GM23338 (cell line): ENCODE measurements at regions not wholly inside any gene's neighbourhood (a gene's known extent, or its start where the extent isn't known, plus 50 kb on each side); places are given as distances from the start of the nearest gene placed in this dataset.

Experiments used
- ATAC-seq: fragments of 200-7000 bp; cut with Tn5 transposase; 3 replicates; pipeline ENCODE4 v1.9.1; 2020
- DNase-seq: peaks from one replicate; pipeline ENCODE4 v3.0.0-alpha.2; 2015; ENCODE audit warnings: low spot score
- H2AFZ ChIP-seq: fragments of 200-600 bp; sonication (generic); 2 replicates; pipeline ENCODE4 v1.8.0; 2016; ENCODE audit warnings: antibody characterized with exemption, mild to moderate bottlenecking, moderate library complexity
- H3F3A ChIP-seq: fragments of 200-600 bp; sonication (generic); replicated peaks from 2 replicates; pipeline ENCODE4 v1.8.0; 2017; ENCODE audit warnings: antibody characterized with exemption, mixed run types, low read depth
- H3K27ac ChIP-seq: fragments of 200-600 bp; sonication (generic); 2 replicates; pipeline ENCODE4 v1.6.1; 2016; ENCODE audit warnings: low read depth
- H3K27me3 ChIP-seq: fragments of 200-600 bp; sonication (generic); 2 replicates; pipeline ENCODE4 v1.8.0; 2016; ENCODE audit warnings: mild to moderate bottlenecking, mixed run types, moderate library complexity; ENCODE audit not compliant: insufficient read depth
- H3K36me3 ChIP-seq: fragments of 200-600 bp; sonication (generic); 2 replicates; pipeline ENCODE4 v1.8.0; 2016; ENCODE audit warnings: mild to moderate bottlenecking; ENCODE audit not compliant: insufficient read depth
- H3K4me1 ChIP-seq: fragments of 200-600 bp; sonication (generic); 2 replicates; pipeline ENCODE4 v1.8.0; 2016; ENCODE audit warnings: mild to moderate bottlenecking, moderate library complexity; ENCODE audit not compliant: insufficient read depth
- H3K4me2 ChIP-seq: fragments of 200-600 bp; sonication (generic); 2 replicates; pipeline ENCODE4 v1.7.1; 2017; ENCODE audit warnings: mixed run types
- H3K4me3 ChIP-seq: fragments of 200-600 bp; sonication (generic); 2 replicates; pipeline ENCODE4 v1.6.1; 2016; ENCODE audit warnings: mixed run types
- H3K79me2 ChIP-seq: fragments of 200-600 bp; sonication (generic); replicated peaks from 2 replicates; pipeline ENCODE4 v1.8.0; 2017; ENCODE audit warnings: mild to moderate bottlenecking; ENCODE audit not compliant: insufficient read depth
- H3K9me2 ChIP-seq: fragments of 200-600 bp; sonication (generic); 2 replicates; pipeline ENCODE4 v1.8.0; 2017; ENCODE audit not compliant: insufficient read depth
- H4K20me1 ChIP-seq: fragments of 200-600 bp; sonication (generic); replicated peaks from 2 replicates; pipeline ENCODE4 v1.8.0; 2017; ENCODE audit warnings: mild to moderate bottlenecking; ENCODE audit not compliant: insufficient read depth
- H3K27ac Mint-ChIP-seq: 2 replicates; pipeline ENCODE4 v1.8.0; 2020; ENCODE audit warnings: inconsistent platforms, mild to moderate bottlenecking, moderate library complexity, mixed read lengths
- H3K27me3 Mint-ChIP-seq: 3 replicates; pipeline ENCODE4 v1.8.0; 2022; ENCODE audit warnings: low read depth, mild to moderate bottlenecking, moderate library complexity, mixed read lengths, inconsistent platforms; ENCODE audit not compliant: insufficient read depth, poor library complexity
- H3K36me3 Mint-ChIP-seq: 3 replicates; pipeline ENCODE4 v1.8.0; 2021; ENCODE audit warnings: low read depth, mild to moderate bottlenecking, inconsistent platforms, moderate library complexity, mixed read lengths
- H3K4me1 Mint-ChIP-seq: 3 replicates; pipeline ENCODE4 v1.8.0; 2020; ENCODE audit warnings: mild to moderate bottlenecking, inconsistent platforms, mixed read lengths
- H3K4me3 Mint-ChIP-seq: 3 replicates; pipeline ENCODE4 v1.8.0; 2021; ENCODE audit warnings: moderate library complexity, mild to moderate bottlenecking, inconsistent platforms, mixed read lengths
- H3K9me3 Mint-ChIP-seq: 3 replicates; pipeline ENCODE4 v1.8.0; 2020; ENCODE audit warnings: moderate library complexity, mild to moderate bottlenecking, inconsistent platforms, mixed read lengths
- CREB1 ChIP-seq: fragments of 250-450 bp; sonication (Bioruptor Pico); IDR thresholded peaks from 2 replicates; pipeline ENCODE4 v1.5.0; 2020; ENCODE audit warnings: low read depth, mild to moderate bottlenecking, moderate library complexity
- EZH2 ChIP-seq: fragments of 200-600 bp; sonication (generic); IDR thresholded peaks from one replicate; pipeline ENCODE4 v1.8.0; 2017; ENCODE audit warnings: antibody characterized with exemption, mild to moderate bottlenecking, low read depth; ENCODE audit not compliant: unreplicated experiment
- EZH2phosphoT487 ChIP-seq: fragments of 200-600 bp; sonication (generic); IDR thresholded peaks from one replicate; pipeline ENCODE4 v1.8.1; 2018; ENCODE audit warnings: antibody characterized with exemption; ENCODE audit not compliant: unreplicated experiment
- JUNB ChIP-seq: IDR thresholded peaks from one replicate; pipeline ENCODE4 v1.6.1; 2016; ENCODE audit warnings: antibody characterized with exemption; ENCODE audit not compliant: unreplicated experiment
- POLR2AphosphoS5 ChIP-seq: IDR thresholded peaks from 2 replicates; pipeline ENCODE4 v1.6.1; 2016; ENCODE audit warnings: antibody characterized with exemption, low read depth
- STAT1 ChIP-seq: IDR thresholded peaks from one replicate; pipeline ENCODE4 v1.6.1; 2016; ENCODE audit warnings: antibody characterized with exemption; ENCODE audit not compliant: unreplicated experiment
- ZNF114 ChIP-seq: fragments of 250-450 bp; sonication (Bioruptor Pico); IDR thresholded peaks from 2 replicates; pipeline ENCODE4 v1.5.0; 2020; ENCODE audit warnings: mild to moderate bottlenecking, moderate library complexity
- ZNF331 ChIP-seq: fragments of 250-450 bp; sonication (Bioruptor Pico); IDR thresholded peaks from 2 replicates; pipeline ENCODE4 v1.5.0; 2020; ENCODE audit warnings: low read depth, mild to moderate bottlenecking, moderate library complexity
- TF ChIP-seq, protein P1 (sequence below): fragments of 250-450 bp; sonication (Bioruptor Pico); IDR thresholded peaks from 2 replicates; pipeline ENCODE4 v1.5.0; 2020; ENCODE audit warnings: mild to moderate bottlenecking, moderate library complexity
- TF ChIP-seq, protein P2 (sequence below), 2 experiments: fragments of 200-600 bp in 1 of 2; sonication (generic) in 1 of 2; conservative IDR thresholded peaks; 2 replicates each; pipeline versions ENCODE4 v1.5.1 to v1.6.1; 2016 to 2017; ENCODE audit warnings: antibody characterized with exemption in 2 of 2, low read depth in 2 of 2, mild to moderate bottlenecking in 2 of 2, moderate library complexity in 1 of 2
- TF ChIP-seq, protein P3 (sequence below): IDR thresholded peaks from one replicate; pipeline ENCODE4 v1.6.1; 2018; ENCODE audit warnings: antibody characterized with exemption; ENCODE audit not compliant: unreplicated experiment

DNA sequence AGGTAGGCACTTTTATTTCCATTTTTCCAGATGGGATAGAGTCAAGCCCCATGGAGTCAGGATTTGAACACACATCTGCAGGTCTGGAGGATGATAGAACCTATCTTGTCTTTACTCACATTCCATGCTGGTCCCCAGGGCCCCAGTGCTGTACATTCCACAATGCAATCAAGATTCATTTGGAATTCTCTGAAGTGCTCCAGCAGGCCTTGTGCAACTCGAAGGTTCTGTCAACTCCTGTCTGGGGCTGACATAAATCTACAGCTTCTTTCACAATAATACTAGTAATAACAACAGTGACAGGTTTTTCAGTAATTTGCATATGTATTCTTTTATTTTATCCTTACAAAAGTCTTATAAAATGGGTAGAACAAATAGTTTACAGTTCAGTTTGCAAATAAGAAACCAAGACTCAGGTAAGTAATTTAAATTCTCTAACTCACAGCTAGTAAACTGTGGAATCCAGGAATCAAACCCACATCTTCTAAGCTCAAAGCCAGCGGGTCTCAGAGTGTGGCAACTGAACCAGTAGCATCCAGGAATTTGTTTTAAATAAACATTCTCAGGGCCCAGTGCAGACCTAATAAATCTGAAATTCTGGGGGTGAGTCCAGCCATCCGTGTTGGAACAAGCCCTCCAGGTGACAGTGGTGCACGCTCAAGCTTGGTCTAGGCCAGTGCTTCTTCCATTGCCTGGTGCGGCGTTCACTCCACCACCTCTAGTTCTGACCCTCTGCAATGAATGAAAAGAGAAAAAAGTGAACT, 137.0 kb upstream of the TNFAIP3 start (continued):
- TF ChIP-seq, protein P1, sequence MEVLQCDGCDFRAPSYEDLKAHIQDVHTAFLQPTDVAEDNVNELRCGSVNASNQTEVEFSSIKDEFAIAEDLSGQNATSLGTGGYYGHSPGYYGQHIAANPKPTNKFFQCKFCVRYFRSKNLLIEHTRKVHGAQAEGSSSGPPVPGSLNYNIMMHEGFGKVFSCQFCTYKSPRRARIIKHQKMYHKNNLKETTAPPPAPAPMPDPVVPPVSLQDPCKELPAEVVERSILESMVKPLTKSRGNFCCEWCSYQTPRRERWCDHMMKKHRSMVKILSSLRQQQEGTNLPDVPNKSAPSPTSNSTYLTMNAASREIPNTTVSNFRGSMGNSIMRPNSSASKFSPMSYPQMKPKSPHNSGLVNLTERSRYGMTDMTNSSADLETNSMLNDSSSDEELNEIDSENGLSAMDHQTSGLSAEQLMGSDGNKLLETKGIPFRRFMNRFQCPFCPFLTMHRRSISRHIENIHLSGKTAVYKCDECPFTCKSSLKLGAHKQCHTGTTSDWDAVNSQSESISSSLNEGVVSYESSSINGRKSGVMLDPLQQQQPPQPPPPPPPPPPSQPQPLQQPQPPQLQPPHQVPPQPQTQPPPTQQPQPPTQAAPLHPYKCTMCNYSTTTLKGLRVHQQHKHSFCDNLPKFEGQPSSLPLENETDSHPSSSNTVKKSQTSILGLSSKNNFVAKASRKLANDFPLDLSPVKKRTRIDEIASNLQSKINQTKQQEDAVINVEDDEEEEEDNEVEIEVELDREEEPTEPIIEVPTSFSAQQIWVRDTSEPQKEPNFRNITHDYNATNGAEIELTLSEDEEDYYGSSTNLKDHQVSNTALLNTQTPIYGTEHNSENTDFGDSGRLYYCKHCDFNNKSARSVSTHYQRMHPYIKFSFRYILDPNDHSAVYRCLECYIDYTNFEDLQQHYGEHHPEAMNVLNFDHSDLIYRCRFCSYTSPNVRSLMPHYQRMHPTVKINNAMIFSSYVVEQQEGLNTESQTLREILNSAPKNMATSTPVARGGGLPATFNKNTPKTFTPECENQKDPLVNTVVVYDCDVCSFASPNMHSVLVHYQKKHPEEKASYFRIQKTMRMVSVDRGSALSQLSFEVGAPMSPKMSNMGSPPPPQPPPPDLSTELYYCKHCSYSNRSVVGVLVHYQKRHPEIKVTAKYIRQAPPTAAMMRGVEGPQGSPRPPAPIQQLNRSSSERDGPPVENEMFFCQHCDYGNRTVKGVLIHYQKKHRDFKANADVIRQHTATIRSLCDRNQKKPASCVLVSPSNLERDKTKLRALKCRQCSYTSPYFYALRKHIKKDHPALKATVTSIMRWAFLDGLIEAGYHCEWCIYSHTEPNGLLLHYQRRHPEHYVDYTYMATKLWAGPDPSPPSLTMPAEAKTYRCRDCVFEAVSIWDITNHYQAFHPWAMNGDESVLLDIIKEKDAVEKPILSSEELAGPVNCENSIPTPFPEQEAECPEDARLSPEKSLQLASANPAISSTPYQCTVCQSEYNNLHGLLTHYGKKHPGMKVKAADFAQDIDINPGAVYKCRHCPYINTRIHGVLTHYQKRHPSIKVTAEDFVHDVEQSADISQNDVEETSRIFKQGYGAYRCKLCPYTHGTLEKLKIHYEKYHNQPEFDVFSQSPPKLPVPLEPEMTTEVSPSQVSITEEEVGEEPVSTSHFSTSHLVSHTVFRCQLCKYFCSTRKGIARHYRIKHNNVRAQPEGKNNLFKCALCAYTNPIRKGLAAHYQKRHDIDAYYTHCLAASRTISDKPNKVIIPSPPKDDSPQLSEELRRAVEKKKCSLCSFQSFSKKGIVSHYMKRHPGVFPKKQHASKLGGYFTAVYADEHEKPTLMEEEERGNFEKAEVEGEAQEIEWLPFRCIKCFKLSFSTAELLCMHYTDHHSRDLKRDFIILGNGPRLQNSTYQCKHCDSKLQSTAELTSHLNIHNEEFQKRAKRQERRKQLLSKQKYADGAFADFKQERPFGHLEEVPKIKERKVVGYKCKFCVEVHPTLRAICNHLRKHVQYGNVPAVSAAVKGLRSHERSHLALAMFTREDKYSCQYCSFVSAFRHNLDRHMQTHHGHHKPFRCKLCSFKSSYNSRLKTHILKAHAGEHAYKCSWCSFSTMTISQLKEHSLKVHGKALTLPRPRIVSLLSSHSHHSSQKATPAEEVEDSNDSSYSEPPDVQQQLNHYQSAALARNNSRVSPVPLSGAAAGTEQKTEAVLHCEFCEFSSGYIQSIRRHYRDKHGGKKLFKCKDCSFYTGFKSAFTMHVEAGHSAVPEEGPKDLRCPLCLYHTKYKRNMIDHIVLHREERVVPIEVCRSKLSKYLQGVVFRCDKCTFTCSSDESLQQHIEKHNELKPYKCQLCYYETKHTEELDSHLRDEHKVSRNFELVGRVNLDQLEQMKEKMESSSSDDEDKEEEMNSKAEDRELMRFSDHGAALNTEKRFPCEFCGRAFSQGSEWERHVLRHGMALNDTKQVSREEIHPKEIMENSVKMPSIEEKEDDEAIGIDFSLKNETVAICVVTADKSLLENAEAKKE (CRISPR knock-in tag): no peak
- TF ChIP-seq, protein P2, sequence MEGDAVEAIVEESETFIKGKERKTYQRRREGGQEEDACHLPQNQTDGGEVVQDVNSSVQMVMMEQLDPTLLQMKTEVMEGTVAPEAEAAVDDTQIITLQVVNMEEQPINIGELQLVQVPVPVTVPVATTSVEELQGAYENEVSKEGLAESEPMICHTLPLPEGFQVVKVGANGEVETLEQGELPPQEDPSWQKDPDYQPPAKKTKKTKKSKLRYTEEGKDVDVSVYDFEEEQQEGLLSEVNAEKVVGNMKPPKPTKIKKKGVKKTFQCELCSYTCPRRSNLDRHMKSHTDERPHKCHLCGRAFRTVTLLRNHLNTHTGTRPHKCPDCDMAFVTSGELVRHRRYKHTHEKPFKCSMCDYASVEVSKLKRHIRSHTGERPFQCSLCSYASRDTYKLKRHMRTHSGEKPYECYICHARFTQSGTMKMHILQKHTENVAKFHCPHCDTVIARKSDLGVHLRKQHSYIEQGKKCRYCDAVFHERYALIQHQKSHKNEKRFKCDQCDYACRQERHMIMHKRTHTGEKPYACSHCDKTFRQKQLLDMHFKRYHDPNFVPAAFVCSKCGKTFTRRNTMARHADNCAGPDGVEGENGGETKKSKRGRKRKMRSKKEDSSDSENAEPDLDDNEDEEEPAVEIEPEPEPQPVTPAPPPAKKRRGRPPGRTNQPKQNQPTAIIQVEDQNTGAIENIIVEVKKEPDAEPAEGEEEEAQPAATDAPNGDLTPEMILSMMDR (conservative IDR thresholded peaks at IDR 0.05; ENCODE audit: low read depth in 2 of 2): no peak
- TF ChIP-seq ZNF331 (CRISPR knock-in tag): no peak

DNA sequence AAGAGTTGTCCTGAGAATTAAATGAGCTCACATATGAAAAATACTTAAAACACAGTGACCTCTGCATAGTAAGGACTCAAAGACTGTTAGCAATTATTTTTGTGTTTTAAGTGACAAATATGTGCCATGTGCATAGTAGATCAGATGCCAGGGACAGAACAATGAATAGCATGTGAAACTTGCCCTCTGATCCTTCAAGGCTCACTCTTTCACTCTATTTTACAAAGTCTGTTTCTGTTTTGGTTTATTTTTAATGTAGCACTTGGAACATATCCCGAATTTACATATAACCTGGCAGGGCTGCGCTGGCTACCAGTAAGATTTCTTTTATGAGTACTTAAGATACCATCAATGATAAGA, 135.5 kb upstream of the TNFAIP3 start:
- Histone ChIP-seq H3K4me1 (no peaks in the 10 kb centered on the region), H3K4me3 (no peak overlapping the region), H3K79me2 (no peaks in the 10 kb centered on the region), H3F3A (no peaks in the 10 kb centered on the region), H3K9me2 (no peaks in the 10 kb centered on the region), H3K36me3 (no peaks in the 10 kb centered on the region), H4K20me1 (no peaks in the 10 kb centered on the region), H3K27me3 (no peaks in the 10 kb centered on the region), H3K27ac (no peak overlapping the region), H2AFZ (no peak overlapping the region), H3K4me2 (no peak overlapping the region)
- no peak for TF ChIP-seq POLR2AphosphoS5
- TF ChIP-seq STAT1: no peak
- TF ChIP-seq EZH2: no peak
- TF ChIP-seq, protein P3, sequence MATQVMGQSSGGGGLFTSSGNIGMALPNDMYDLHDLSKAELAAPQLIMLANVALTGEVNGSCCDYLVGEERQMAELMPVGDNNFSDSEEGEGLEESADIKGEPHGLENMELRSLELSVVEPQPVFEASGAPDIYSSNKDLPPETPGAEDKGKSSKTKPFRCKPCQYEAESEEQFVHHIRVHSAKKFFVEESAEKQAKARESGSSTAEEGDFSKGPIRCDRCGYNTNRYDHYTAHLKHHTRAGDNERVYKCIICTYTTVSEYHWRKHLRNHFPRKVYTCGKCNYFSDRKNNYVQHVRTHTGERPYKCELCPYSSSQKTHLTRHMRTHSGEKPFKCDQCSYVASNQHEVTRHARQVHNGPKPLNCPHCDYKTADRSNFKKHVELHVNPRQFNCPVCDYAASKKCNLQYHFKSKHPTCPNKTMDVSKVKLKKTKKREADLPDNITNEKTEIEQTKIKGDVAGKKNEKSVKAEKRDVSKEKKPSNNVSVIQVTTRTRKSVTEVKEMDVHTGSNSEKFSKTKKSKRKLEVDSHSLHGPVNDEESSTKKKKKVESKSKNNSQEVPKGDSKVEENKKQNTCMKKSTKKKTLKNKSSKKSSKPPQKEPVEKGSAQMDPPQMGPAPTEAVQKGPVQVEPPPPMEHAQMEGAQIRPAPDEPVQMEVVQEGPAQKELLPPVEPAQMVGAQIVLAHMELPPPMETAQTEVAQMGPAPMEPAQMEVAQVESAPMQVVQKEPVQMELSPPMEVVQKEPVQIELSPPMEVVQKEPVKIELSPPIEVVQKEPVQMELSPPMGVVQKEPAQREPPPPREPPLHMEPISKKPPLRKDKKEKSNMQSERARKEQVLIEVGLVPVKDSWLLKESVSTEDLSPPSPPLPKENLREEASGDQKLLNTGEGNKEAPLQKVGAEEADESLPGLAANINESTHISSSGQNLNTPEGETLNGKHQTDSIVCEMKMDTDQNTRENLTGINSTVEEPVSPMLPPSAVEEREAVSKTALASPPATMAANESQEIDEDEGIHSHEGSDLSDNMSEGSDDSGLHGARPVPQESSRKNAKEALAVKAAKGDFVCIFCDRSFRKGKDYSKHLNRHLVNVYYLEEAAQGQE: no peak
- no peak for TF ChIP-seq ZNF114 (CRISPR knock-in tag)
- TF ChIP-seq JUNB: no peak
- TF ChIP-seq, protein P2 (conservative IDR thresholded peaks at IDR 0.05; ENCODE audit: low read depth in 2 of 2): no peak
- TF ChIP-seq CREB1 (CRISPR knock-in tag): no peak
- TF ChIP-seq EZH2phosphoT487: no peak
- H3K27me3 Mint-ChIP-seq: no peaks in the 10 kb centered on the region
- no peaks in the 10 kb centered on the region for H3K4me1 Mint-ChIP-seq
- no peaks in the 10 kb centered on the region for H3K36me3 Mint-ChIP-seq
- ATAC-seq: no peak
- no peaks in the 10 kb centered on the region for H3K9me3 Mint-ChIP-seq
- no peak overlapping the region for H3K27ac Mint-ChIP-seq
- no peak for DNase-seq
- H3K4me3 Mint-ChIP-seq: no peak overlapping the region
